ENCODE measurements at regions not wholly inside any gene's neighbourhood (a gene's known extent, or its start where the extent isn't known, plus 50 kb on each side); places are given as distances from the start of the nearest gene placed in this dataset.

DNA sequence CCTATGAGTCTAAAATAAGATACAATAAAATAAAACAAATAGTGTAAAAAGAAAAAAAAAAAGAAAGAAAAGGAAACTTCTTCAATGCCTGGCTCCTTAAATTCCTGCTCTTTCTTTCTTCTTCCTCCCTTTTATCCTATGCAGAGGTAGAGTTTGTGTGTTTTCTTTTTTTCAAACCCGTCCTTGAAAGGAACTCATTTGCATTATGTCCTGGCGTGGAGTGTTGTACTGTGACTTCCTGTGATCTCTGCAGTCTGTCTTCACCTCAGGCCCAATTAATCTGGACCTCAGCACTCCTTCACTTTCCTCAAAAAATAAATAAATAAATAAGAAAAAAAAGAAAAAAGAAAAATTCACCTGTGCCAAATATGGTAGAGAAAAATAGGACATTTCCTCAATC, 541.9 kb upstream of the SPTLC3 start:
- TF ChIP-seq CTCF (IDR thresholded peaks at IDR 0.05; ENCODE audit: extremely low read depth in 1 of 2, insufficient read depth in 1 of 2, low read depth in 1 of 2, low read length in 2 of 2) (no peak), MYC (IDR thresholded peaks at IDR 0.05; ENCODE audit: low read depth, low read length) (no peak), POLR2A (IDR thresholded peaks at IDR 0.05; ENCODE audit: low read depth, low read length) (no peak)
